Endothelial cell of umbilical vein (primary cell): ENCODE measurements at regions not wholly inside any gene's neighbourhood (a gene's known extent, or its start where the extent isn't known, plus 50 kb on each side); places are given as distances from the start of the nearest gene placed in this dataset.

Source experiments
- BruUV-seq: library from RNA; stranded (reverse); fragments of 400-500 nt; replicated peaks from 2 replicates; lab custom pipeline; 2021; lab: Mats Ljungman, UMichigan
- CTCF ChIA-PET: fragments of 300-600, 350-600 bp; sonication (Branson Sonifier 250); formaldehyde crosslinking; loops from one replicate; lab custom pipeline; 2021; ENCODE audit warnings: antibody characterized with exemption, inconsistent platforms; lab: Charles Lee
- POLR2A ChIA-PET: fragments of 300-600, 350-600 bp; sonication (Branson Sonifier 250); formaldehyde crosslinking; loops from one replicate; lab custom pipeline; 2021; ENCODE audit warnings: antibody characterized with exemption, inconsistent platforms; lab: Charles Lee
- DNase-seq: peaks from one replicate; pipeline ENCODE4 v3.0.0-alpha.2; 2011; ENCODE audit warnings: low read depth, low spot score
- FAIRE-seq: peaks from 2 replicates; lab custom pipeline; 2011; peaks lifted over from hg19 to GRCh38; lab: Jason Lieb, UNC
- H2AFZ ChIP-seq: 2 replicates; pipeline ENCODE4 v1.6.0; 2012; ENCODE audit warnings: low read depth, low read length, control low read depth, inconsistent platforms
- H3K27ac ChIP-seq: 2 replicates; pipeline ENCODE4 v1.5.1; 2011; ENCODE audit warnings: low read depth, mild to moderate bottlenecking, control low read depth, low read length, moderate library complexity; ENCODE audit not compliant: insufficient read depth
- H3K27me3 ChIP-seq, 2 experiments: 2 replicates each; pipeline versions ENCODE4 v1.6.0 to v1.6.1; 2011; ENCODE audit warnings: low read length in 2 of 2, mixed read lengths in 1 of 2; ENCODE audit not compliant: control insufficient read depth in 2 of 2, insufficient read depth in 2 of 2
- H3K36me3 ChIP-seq, 2 experiments: 2 replicates in 1 of 2; 3 replicates in 1 of 2; pipeline ENCODE4 v1.5.1; 2011; ENCODE audit warnings: low read length in 2 of 2, mild to moderate bottlenecking in 1 of 2, moderate library complexity in 1 of 2; ENCODE audit not compliant: control insufficient read depth in 2 of 2, insufficient read depth in 2 of 2; ENCODE audit errors: extremely low read depth in 1 of 2
- H3K4me1 ChIP-seq: 3 replicates; pipeline ENCODE4 v1.5.1; 2011; ENCODE audit warnings: mild to moderate bottlenecking, low read length; ENCODE audit not compliant: control insufficient read depth, insufficient read depth; ENCODE audit errors: extremely low read depth
- H3K4me2 ChIP-seq: 2 replicates; pipeline ENCODE4 v1.6.1; 2011; ENCODE audit warnings: low read length, control low read depth, mixed read lengths; ENCODE audit not compliant: insufficient read depth
- H3K4me3 ChIP-seq, 3 experiments: fragments of 200-600 bp in 1 of 3; sonication (generic), shearing (Covaris generic) in 1 of 3; replicated peaks in 1 of 3; 2 replicates each; pipeline ENCODE4 v1.5.1; 2011 to 2016; ENCODE audit warnings: control low read depth in 3 of 3, low read length in 3 of 3, mild to moderate bottlenecking in 2 of 3, inconsistent platforms in 1 of 3, low read depth in 1 of 3, moderate library complexity in 1 of 3; ENCODE audit not compliant: insufficient read depth in 1 of 3
- H3K79me2 ChIP-seq: 2 replicates; pipeline ENCODE4 v1.6.0; 2012; ENCODE audit warnings: low read length, inconsistent platforms; ENCODE audit not compliant: control insufficient read depth, insufficient read depth
- H3K9ac ChIP-seq: replicated peaks from 2 replicates; pipeline ENCODE3; 2011; ENCODE audit warnings: low read length, control low read depth; ENCODE audit not compliant: insufficient read depth; ENCODE audit errors: extremely low read depth
- H3K9me1 ChIP-seq: replicated peaks from 3 replicates; pipeline ENCODE4 v1.6.0; 2011; ENCODE audit warnings: mild to moderate bottlenecking, low read length; ENCODE audit not compliant: control insufficient read depth, insufficient read depth; ENCODE audit errors: extremely low read depth
- H3K9me3 ChIP-seq: replicated peaks from 2 replicates; pipeline ENCODE4 v1.5.1; 2012; ENCODE audit warnings: low read length, inconsistent platforms; ENCODE audit not compliant: control insufficient read depth, insufficient read depth
- H4K20me1 ChIP-seq: replicated peaks from 2 replicates; pipeline ENCODE3; 2011; ENCODE audit warnings: mild to moderate bottlenecking, low read length; ENCODE audit not compliant: control insufficient read depth, insufficient read depth; ENCODE audit errors: extremely low read depth
- EZH2 ChIP-seq: IDR thresholded peaks from 2 replicates; pipeline ENCODE4 v1.6.1; 2012; ENCODE audit warnings: borderline replicate concordance, low read depth, mild to moderate bottlenecking, moderate library complexity, low read length, inconsistent platforms; ENCODE audit not compliant: severe bottlenecking
- FOS ChIP-seq: IDR thresholded peaks from 2 replicates; pipeline ENCODE4 v1.6.1; 2011; ENCODE audit warnings: mild to moderate bottlenecking, low read length, moderate library complexity, borderline replicate concordance; ENCODE audit not compliant: insufficient read depth
- GATA2 ChIP-seq: IDR thresholded peaks from 2 replicates; pipeline ENCODE4 v1.7.0; 2011; ENCODE audit warnings: low read depth, mild to moderate bottlenecking, moderate library complexity, mixed read lengths, low read length; ENCODE audit not compliant: insufficient read length, insufficient read depth
- JUN ChIP-seq: IDR thresholded peaks from 2 replicates; pipeline ENCODE4 v1.6.1; 2011; ENCODE audit warnings: borderline replicate concordance, low read depth; ENCODE audit not compliant: insufficient read length, insufficient read depth
- MYC ChIP-seq: IDR thresholded peaks from one replicate; pipeline ENCODE4 v1.6.1; 2011; ENCODE audit warnings: mild to moderate bottlenecking, low read depth, low read length
- POLR2A ChIP-seq: IDR thresholded peaks from 2 replicates; pipeline ENCODE4 v1.6.1; 2012; ENCODE audit warnings: low read depth, mild to moderate bottlenecking, control low read depth, low read length
- POLR2AphosphoS5 ChIP-seq: IDR thresholded peaks from 2 replicates; pipeline ENCODE4 v1.6.1; 2012; ENCODE audit warnings: low read depth, mild to moderate bottlenecking, control low read depth, low read length, moderate library complexity; ENCODE audit not compliant: insufficient read depth
- dilution Hi-C: fragments of 300-500 bp; cut with MboI; formaldehyde crosslinking; loops from one replicate; pipeline ENCODE4 v1.15.0; 2019; ENCODE audit warnings: low sequenced_read_pairs; ENCODE audit not compliant: extremely low pct_ligation_motif_present
- intact Hi-C: fragments of 100-400 bp; cut with micrococcal nuclease; formaldehyde crosslinking; loops from one replicate; pipeline ENCODE4 v1.10.0; 2022
- TF ChIP-seq, protein P1 (sequence below): IDR thresholded peaks from 2 replicates; pipeline ENCODE4 v1.6.1; 2011; ENCODE audit not compliant: insufficient read depth, insufficient read length
- TF ChIP-seq, protein P2 (sequence below), 2 donors: IDR thresholded peaks; 1 replicate in 1 of 2; 2 replicates in 1 of 2; pipeline ENCODE4 v1.5.1; 2011; ENCODE audit warnings: low read length in 2 of 2, mild to moderate bottlenecking in 2 of 2, moderate library complexity in 2 of 2, control low read depth in 1 of 2, inconsistent platforms in 1 of 2, low read depth in 1 of 2; ENCODE audit not compliant: insufficient read depth in 1 of 2; ENCODE audit errors: extremely low read depth in 1 of 2

DNA sequence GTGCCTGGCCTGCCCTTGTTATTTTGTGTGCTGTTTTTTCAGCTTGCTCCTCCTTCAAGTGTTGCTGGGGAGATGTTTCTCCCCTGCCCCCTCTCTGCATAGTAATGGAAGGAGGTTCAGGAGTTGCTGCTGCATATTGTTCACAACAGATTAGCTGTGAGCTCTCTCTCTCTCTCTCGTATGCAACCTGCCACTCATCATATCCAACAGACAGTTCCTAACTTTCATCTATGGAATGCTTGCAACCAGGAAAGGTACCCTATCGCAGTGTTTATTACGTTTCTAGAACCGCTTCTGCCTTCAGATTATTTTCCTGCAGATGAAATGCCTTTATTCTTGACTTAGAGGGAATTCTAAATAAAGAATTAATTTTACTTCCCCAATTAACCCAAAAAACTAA is 372.9 kb downstream of the RMST start:
- H3K4me2 ChIP-seq, result no peak overlapping the region
- intact Hi-C loops, result no loop called here
- no peak overlapping the region for H3K4me3 ChIP-seq
- ChIA-PET CTCF (no interaction called here), POLR2A (no interaction called here)
- FAIRE-seq, result no peak
- no peak for DNase-seq
- H3K9me1 ChIP-seq, result no peaks in the 10 kb centered on the region
- no peaks in the 10 kb centered on the region for H3K4me1 ChIP-seq
- H3K9me3 ChIP-seq, result no peaks in the 10 kb centered on the region
- no peaks in the 10 kb centered on the region for H3K36me3 ChIP-seq
- H3K79me2 ChIP-seq, result no peaks in the 10 kb centered on the region
- no peak for TF ChIP-seq POLR2AphosphoS5
- TF ChIP-seq, protein P1, sequence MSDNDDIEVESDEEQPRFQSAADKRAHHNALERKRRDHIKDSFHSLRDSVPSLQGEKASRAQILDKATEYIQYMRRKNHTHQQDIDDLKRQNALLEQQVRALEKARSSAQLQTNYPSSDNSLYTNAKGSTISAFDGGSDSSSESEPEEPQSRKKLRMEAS, result no peak
- dilution Hi-C loops, result no loop called here
- no peak overlapping the region for H3K9ac ChIP-seq
- H2AFZ ChIP-seq, result no peak overlapping the region
- no TSS peak for BruUV-seq
- H3K27ac ChIP-seq, result no peak overlapping the region
- no peaks in the 10 kb centered on the region for H4K20me1 ChIP-seq
- H3K27me3 ChIP-seq, result no peaks in the 10 kb centered on the region

DNA sequence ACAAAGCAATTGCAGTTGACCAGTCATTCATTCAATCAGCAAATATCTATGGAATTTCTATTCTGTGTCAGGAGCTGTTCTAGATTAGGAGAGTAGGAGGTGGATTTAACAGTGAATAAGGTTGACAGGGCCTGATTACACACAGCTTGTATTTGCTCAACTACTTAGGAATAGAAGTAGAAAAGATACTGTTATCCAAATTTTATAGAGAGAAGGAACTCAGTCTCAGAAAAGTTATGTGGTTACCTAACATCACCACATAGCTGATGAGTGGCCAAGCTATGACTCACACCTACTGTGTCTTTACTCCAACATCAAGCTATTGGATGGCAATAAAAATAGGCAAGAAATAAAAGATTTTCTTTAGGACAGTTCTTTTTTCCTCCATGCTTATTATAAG is 374.8 kb downstream of the RMST start:
- Histone ChIP-seq H3K9me3 (no peaks in the 10 kb centered on the region), H3K4me2 (no peak overlapping the region), H3K4me3 (no peak overlapping the region), H3K9me1 (no peaks in the 10 kb centered on the region), H4K20me1 (no peaks in the 10 kb centered on the region), H3K4me1 (no peaks in the 10 kb centered on the region), H3K79me2 (no peaks in the 10 kb centered on the region), H3K9ac (no peak overlapping the region), H3K27me3 (no peaks in the 10 kb centered on the region), H3K27ac (no peak overlapping the region), H3K36me3 (no peaks in the 10 kb centered on the region), H2AFZ (no peak overlapping the region)
- intact Hi-C loops, result no loop called here
- TF ChIP-seq, protein P1, result no peak
- TF ChIP-seq, protein P2, sequence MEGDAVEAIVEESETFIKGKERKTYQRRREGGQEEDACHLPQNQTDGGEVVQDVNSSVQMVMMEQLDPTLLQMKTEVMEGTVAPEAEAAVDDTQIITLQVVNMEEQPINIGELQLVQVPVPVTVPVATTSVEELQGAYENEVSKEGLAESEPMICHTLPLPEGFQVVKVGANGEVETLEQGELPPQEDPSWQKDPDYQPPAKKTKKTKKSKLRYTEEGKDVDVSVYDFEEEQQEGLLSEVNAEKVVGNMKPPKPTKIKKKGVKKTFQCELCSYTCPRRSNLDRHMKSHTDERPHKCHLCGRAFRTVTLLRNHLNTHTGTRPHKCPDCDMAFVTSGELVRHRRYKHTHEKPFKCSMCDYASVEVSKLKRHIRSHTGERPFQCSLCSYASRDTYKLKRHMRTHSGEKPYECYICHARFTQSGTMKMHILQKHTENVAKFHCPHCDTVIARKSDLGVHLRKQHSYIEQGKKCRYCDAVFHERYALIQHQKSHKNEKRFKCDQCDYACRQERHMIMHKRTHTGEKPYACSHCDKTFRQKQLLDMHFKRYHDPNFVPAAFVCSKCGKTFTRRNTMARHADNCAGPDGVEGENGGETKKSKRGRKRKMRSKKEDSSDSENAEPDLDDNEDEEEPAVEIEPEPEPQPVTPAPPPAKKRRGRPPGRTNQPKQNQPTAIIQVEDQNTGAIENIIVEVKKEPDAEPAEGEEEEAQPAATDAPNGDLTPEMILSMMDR (IDR thresholded peaks at IDR 0.05; ENCODE audit: extremely low read depth in 1 of 2, insufficient read depth in 1 of 2, low read depth in 1 of 2, low read length in 2 of 2), result no peak
- no peak for TF ChIP-seq EZH2
- no peak for TF ChIP-seq POLR2AphosphoS5
- no peak for TF ChIP-seq MYC
- no peak for TF ChIP-seq FOS
- no peak for TF ChIP-seq POLR2A
- no peak for TF ChIP-seq JUN
- TF ChIP-seq GATA2, result no peak
- DNase-seq (no peak), FAIRE-seq (no peak)
- BruUV-seq, result no TSS peak
- dilution Hi-C loops, result no loop called here
- CTCF ChIA-PET, result no interaction called here
- POLR2A ChIA-PET, result no interaction called here
